PFSK-1 (cell line): ENCODE measurements at regions not wholly inside any gene's neighbourhood (a gene's known extent, or its start where the extent isn't known, plus 50 kb on each side); places are given as distances from the start of the nearest gene placed in this dataset.

Experiments used
- FOXP2 ChIP-seq: optimal IDR thresholded peaks from 2 replicates; pipeline ENCODE3; 2011; ENCODE audit warnings: borderline replicate concordance, control low read depth, inconsistent platforms; ENCODE audit not compliant: insufficient read depth; ENCODE audit errors: extremely low read length, extremely low read depth
- POLR2AphosphoS5 ChIP-seq: IDR thresholded peaks from 2 replicates; pipeline ENCODE4 v1.6.1; 2012; ENCODE audit warnings: low read depth, mild to moderate bottlenecking, control low read depth, low read length, moderate library complexity
- REST ChIP-seq, 2 experiments: IDR thresholded peaks; 2 replicates each; pipeline versions ENCODE4 v1.6.1 to v1.8.0; 2011 to 2012; ENCODE audit warnings: low read depth in 2 of 2, low read length in 2 of 2, control low read depth in 1 of 2, inconsistent platforms in 1 of 2, mild to moderate bottlenecking in 1 of 2, moderate library complexity in 1 of 2; ENCODE audit not compliant: insufficient read depth in 1 of 2
- SIN3A ChIP-seq: IDR thresholded peaks from 2 replicates; pipeline ENCODE4 v1.6.1; 2012; ENCODE audit warnings: mild to moderate bottlenecking, low read length, moderate library complexity, borderline replicate concordance; ENCODE audit not compliant: insufficient read depth
- TAF1 ChIP-seq: IDR thresholded peaks from 2 replicates; pipeline ENCODE4 v1.6.1; 2012; ENCODE audit warnings: low read length, control low read depth, borderline replicate concordance; ENCODE audit not compliant: insufficient read depth

GRCh38 chr16:65392806-65393565 is 271.1 kb upstream of the CDH11 start:
- no peak for TF ChIP-seq POLR2AphosphoS5
- TF ChIP-seq SIN3A, result no peak
- TF ChIP-seq REST (IDR thresholded peaks at IDR 0.05; ENCODE audit: insufficient read depth in 1 of 2, low read depth in 2 of 2, low read length in 2 of 2), result no peak
- no peak for TF ChIP-seq FOXP2
- TF ChIP-seq TAF1, result no peak

- TF ChIP-seq FOXP2, result no peak
- TF ChIP-seq SIN3A, result no peak
- TF ChIP-seq REST (IDR thresholded peaks at IDR 0.05; ENCODE audit: insufficient read depth in 1 of 2, low read depth in 2 of 2, low read length in 2 of 2), result no peak
- no peak for TF ChIP-seq POLR2AphosphoS5
- no peak for TF ChIP-seq TAF1
Measured at GRCh38 chr16:65388592-65388991, 266.7 kb upstream of the CDH11 start.

- TF ChIP-seq TAF1 (no peak), POLR2AphosphoS5 (no peak), SIN3A (no peak), FOXP2 (no peak), REST (IDR thresholded peaks at IDR 0.05; ENCODE audit: insufficient read depth in 1 of 2, low read depth in 2 of 2, low read length in 2 of 2) (no peak)
Measured at GRCh38 chr16:65386672-65387071, 264.8 kb upstream of the CDH11 start.

GRCh38 chr16:65384441-65384840 is 262.6 kb upstream of the CDH11 start:
- TF ChIP-seq TAF1 (no peak), POLR2AphosphoS5 (no peak), FOXP2 (no peak), SIN3A (no peak), REST (IDR thresholded peaks at IDR 0.05; ENCODE audit: insufficient read depth in 1 of 2, low read depth in 2 of 2, low read length in 2 of 2) (no peak)
